ENCODE measurements at regions not wholly inside any gene's neighbourhood (a gene's known extent, or its start where the extent isn't known, plus 50 kb on each side); places are given as distances from the start of the nearest gene placed in this dataset.

DNA sequence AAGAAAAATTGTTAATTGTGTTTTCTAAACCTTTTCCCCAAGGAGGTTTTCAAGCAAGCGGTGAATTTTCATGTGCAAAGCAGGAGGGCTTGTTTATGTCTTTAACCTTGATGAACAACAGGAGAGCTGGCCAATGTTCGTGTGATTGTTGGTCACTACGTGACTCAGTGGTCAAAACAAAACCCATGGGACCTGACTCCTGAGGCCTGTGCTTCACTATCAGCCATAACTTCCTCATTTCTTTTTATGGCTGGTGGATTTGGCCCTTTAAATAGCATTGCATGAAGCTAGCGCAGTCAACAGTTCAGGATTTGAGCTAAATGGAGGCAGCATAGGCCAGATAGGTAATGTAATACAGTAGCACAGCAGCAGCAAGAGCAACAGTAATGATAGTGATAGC lies 80.5 kb downstream of the MID1IP1 start:
- no peaks in the 10 kb centered on the region for H3K27me3 ChIP-seq (ENCODE audit: low read length)
- no peaks in the 10 kb centered on the region for H4K20me1 ChIP-seq (ENCODE audit: low read depth, low read length)
- H3K79me2 ChIP-seq (ENCODE audit: insufficient read depth, low read length): no peaks in the 10 kb centered on the region
- no peak overlapping the region for H3K4me2 ChIP-seq (ENCODE audit: low read depth, low read length, poor library complexity, severe bottlenecking)
- H3F3A ChIP-seq (ENCODE audit: insufficient read depth): no peaks in the 10 kb centered on the region
- no peak overlapping the region for H3K9ac ChIP-seq (ENCODE audit: low read length)
- no peaks in the 10 kb centered on the region for H3K9me3 ChIP-seq (ENCODE audit: insufficient read depth, low read length)
- H3K4me3 ChIP-seq (ENCODE audit: insufficient read depth, low read length, poor library complexity, severe bottlenecking): no peak overlapping the region
- no peaks in the 10 kb centered on the region for H3K9me2 ChIP-seq (replicated peaks; ENCODE audit: insufficient read depth, low read length)
- H3K27ac ChIP-seq (ENCODE audit: low read depth, low read length): no peak overlapping the region
- H3K36me3 ChIP-seq (ENCODE audit: low read length): no peaks in the 10 kb centered on the region
- H2AFZ ChIP-seq (ENCODE audit: low read depth, low read length, severe bottlenecking): no peak overlapping the region
- no peak for TF ChIP-seq EZH2phosphoT487 (conservative IDR thresholded peaks at IDR 0.05; ENCODE audit: low read length)
- TF ChIP-seq, protein P1, sequence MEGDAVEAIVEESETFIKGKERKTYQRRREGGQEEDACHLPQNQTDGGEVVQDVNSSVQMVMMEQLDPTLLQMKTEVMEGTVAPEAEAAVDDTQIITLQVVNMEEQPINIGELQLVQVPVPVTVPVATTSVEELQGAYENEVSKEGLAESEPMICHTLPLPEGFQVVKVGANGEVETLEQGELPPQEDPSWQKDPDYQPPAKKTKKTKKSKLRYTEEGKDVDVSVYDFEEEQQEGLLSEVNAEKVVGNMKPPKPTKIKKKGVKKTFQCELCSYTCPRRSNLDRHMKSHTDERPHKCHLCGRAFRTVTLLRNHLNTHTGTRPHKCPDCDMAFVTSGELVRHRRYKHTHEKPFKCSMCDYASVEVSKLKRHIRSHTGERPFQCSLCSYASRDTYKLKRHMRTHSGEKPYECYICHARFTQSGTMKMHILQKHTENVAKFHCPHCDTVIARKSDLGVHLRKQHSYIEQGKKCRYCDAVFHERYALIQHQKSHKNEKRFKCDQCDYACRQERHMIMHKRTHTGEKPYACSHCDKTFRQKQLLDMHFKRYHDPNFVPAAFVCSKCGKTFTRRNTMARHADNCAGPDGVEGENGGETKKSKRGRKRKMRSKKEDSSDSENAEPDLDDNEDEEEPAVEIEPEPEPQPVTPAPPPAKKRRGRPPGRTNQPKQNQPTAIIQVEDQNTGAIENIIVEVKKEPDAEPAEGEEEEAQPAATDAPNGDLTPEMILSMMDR (IDR thresholded peaks at IDR 0.05; ENCODE audit: insufficient read depth, low read length, poor library complexity, severe bottlenecking): no peak

DNA sequence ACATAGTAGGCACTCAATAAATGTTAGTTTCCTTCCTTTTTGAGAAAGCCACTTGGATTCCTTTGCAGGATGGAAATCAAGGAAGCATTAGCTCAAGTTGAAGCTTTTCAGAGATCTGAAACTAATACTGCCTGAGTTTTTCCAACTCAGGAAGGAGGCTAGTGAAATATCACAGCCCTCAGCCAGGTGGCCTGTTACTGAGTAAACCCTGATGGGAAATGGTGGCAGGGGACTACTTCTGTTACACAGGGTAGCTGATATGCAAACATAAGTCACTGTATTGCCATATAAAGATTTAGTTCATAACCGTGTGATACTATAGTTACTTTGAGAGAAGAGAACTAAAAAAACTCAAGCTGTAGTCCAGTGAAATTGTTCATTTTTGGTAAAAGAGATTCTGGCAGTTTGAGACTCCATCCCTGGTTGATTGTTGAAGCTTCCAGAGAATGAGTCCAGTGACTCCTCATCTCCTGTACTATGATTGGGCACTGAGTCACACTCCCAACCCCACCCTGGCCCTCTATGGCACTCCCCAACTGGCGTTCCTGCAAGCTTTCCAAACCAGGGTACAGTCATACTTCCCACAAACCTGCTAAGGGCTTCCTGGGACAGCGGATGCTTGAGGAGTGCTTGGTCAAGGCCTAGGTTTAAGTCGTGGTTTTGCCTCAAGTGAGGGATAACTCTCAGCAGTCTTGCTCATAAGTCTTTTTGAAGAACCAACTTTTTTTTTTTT lies 81.8 kb downstream of the MID1IP1 start:
- Histone ChIP-seq H2AFZ (ENCODE audit: low read depth, low read length, severe bottlenecking) (no peak overlapping the region), H3K4me2 (ENCODE audit: low read depth, low read length, poor library complexity, severe bottlenecking) (no peak overlapping the region), H3K27ac (ENCODE audit: low read depth, low read length) (no peak overlapping the region)

DNA sequence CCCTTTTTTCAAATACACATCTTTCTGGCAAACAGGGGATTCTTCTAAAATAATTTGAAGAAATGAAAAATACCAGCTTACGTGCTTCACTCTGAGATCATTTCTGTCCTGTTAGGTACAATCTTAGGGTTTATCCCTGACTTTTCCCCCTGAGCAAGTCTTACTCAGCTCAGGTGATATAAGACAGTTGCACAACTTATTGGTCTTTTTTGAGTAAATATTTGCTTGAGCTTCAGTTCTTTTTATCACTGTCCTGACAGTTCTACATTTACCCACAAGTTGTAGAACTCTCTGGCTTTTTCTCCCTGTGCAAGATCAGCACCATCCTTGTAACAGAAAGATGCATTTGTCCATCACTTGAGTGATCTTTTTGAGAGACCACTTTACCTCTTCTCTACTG lies 84.9 kb downstream of the MID1IP1 start:
- no peak for TF ChIP-seq EZH2phosphoT487 (conservative IDR thresholded peaks at IDR 0.05; ENCODE audit: low read length)
- TF ChIP-seq, protein P1 (IDR thresholded peaks at IDR 0.05; ENCODE audit: insufficient read depth, low read length, poor library complexity, severe bottlenecking): no peak
- Histone ChIP-seq H3K27ac (ENCODE audit: low read depth, low read length) (no peak overlapping the region), H3K4me3 (ENCODE audit: insufficient read depth, low read length, poor library complexity, severe bottlenecking) (no peak overlapping the region), H3K9me3 (ENCODE audit: insufficient read depth, low read length) (no peaks in the 10 kb centered on the region), H3K79me2 (ENCODE audit: insufficient read depth, low read length) (no peaks in the 10 kb centered on the region), H3K9me2 (replicated peaks; ENCODE audit: insufficient read depth, low read length) (no peaks in the 10 kb centered on the region), H4K20me1 (ENCODE audit: low read depth, low read length) (no peaks in the 10 kb centered on the region), H3K36me3 (ENCODE audit: low read length) (no peaks in the 10 kb centered on the region), H2AFZ (ENCODE audit: low read depth, low read length, severe bottlenecking) (no peak overlapping the region), H3F3A (ENCODE audit: insufficient read depth) (no peaks in the 10 kb centered on the region), H3K27me3 (ENCODE audit: low read length) (no peaks in the 10 kb centered on the region), H3K4me2 (ENCODE audit: low read depth, low read length, poor library complexity, severe bottlenecking) (no peak overlapping the region), H3K9ac (ENCODE audit: low read length) (no peak overlapping the region)

More for the DNA sequence above, 81.8 kb downstream of the MID1IP1 start:
- Histone ChIP-seq H3F3A (ENCODE audit: insufficient read depth) (no peaks in the 10 kb centered on the region), H3K27me3 (ENCODE audit: low read length) (no peaks in the 10 kb centered on the region), H4K20me1 (ENCODE audit: low read depth, low read length) (no peaks in the 10 kb centered on the region), H3K4me3 (ENCODE audit: insufficient read depth, low read length, poor library complexity, severe bottlenecking) (no peak overlapping the region), H3K9ac (ENCODE audit: low read length) (no peak overlapping the region), H3K79me2 (ENCODE audit: insufficient read depth, low read length) (no peaks in the 10 kb centered on the region), H3K9me2 (replicated peaks; ENCODE audit: insufficient read depth, low read length) (no peaks in the 10 kb centered on the region), H3K36me3 (ENCODE audit: low read length) (no peaks in the 10 kb centered on the region), H3K9me3 (ENCODE audit: insufficient read depth, low read length) (no peaks in the 10 kb centered on the region)
- TF ChIP-seq, protein P1 (IDR thresholded peaks at IDR 0.05; ENCODE audit: insufficient read depth, low read length, poor library complexity, severe bottlenecking): no peak
- no peak for TF ChIP-seq EZH2phosphoT487 (conservative IDR thresholded peaks at IDR 0.05; ENCODE audit: low read length)
